ENCODE measurements at regions not wholly inside any gene's neighbourhood (a gene's known extent, or its start where the extent isn't known, plus 50 kb on each side); places are given as distances from the start of the nearest gene placed in this dataset.

DNA sequence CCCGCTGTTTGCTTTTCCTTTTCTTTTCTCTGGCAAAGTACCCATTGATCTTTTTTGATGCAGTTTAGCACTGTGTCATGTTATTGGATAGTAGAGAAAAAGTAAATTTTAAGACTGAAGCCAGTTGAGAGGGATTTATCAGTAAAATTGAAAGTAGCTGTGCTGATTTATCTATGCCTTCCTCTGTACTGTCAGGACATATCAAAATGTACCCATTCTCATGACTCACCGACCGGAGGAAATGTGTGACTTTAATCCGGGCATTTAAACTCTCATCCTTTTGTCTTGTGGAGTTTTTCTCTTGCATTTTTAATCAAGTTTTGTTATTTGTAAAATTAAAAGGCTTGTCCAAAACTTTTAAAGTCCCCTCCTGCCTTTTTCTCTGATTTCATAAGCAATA is 276.6 kb upstream of the FMN2 start:
- H3K79me2 ChIP-seq (ENCODE audit: insufficient read depth, low read length), result no peaks in the 10 kb centered on the region
- H3K9me3 ChIP-seq (replicated peaks in 1 of 2; ENCODE audit: control insufficient read depth in 1 of 2, insufficient read depth in 1 of 2, low read length in 2 of 2), result no peaks in the 10 kb centered on the region
- no peak overlapping the region for H3K9ac ChIP-seq (ENCODE audit: insufficient read depth, low read length, poor library complexity, severe bottlenecking)
- no peaks in the 10 kb centered on the region for H3K36me3 ChIP-seq (replicated peaks in 1 of 2; ENCODE audit: control insufficient read depth in 1 of 2, insufficient read depth in 2 of 2, low read length in 2 of 2)
- no peaks in the 10 kb centered on the region for H3K36me3 Mint-ChIP-seq
- 43% methylated on average over 1 of the region's 4 CpGs for WGBS (ENCODE audit: insufficient coverage)
- H3K9me3 Mint-ChIP-seq, result no peaks in the 10 kb centered on the region
- H3K4me1 Mint-ChIP-seq, result peaks cover 40% of the 10 kb centered on the region
- H3K4me3 ChIP-seq (replicated peaks in 1 of 3; ENCODE audit: low read depth in 2 of 3, low read length in 3 of 3), result no peak overlapping the region
- no peak for DNase-seq
- no peak overlapping the region for H3K4me3 Mint-ChIP-seq
- intact Hi-C loops (cut with micrococcal nuclease), result loop anchor here in 1 of 2 donors (5.0 kb wide), 1 partner anchor 47 kb away; no protein-coding TSS in a partner anchor
- no peak overlapping the region for H3K27ac Mint-ChIP-seq
- no peak overlapping the region for H3K27ac ChIP-seq (ENCODE audit: low read depth in 1 of 2, low read length in 2 of 2)
- H3K4me2 ChIP-seq (replicated peaks; ENCODE audit: extremely low read depth, low read length, poor library complexity, severe bottlenecking), result no peak overlapping the region
- H2AFZ ChIP-seq (ENCODE audit: insufficient read depth, low read depth, low read length, poor library complexity, severe bottlenecking), result no peak overlapping the region
- peaks cover 26 to 28% of the 10 kb centered on the region in 2 donors for H3K4me1 ChIP-seq (ENCODE audit: control insufficient read depth in 1 of 2, insufficient read depth in 2 of 2, low read length in 2 of 2)
- no peaks in the 10 kb centered on the region for H3K27me3 ChIP-seq (ENCODE audit: control insufficient read depth in 2 of 2, insufficient read depth in 2 of 2, low read length in 2 of 2)
- H4K20me1 ChIP-seq (ENCODE audit: insufficient read depth, low read length), result no peaks in the 10 kb centered on the region
- no peak for TF ChIP-seq CTCF (IDR thresholded peaks at IDR 0.05)
- H3K27me3 Mint-ChIP-seq (ENCODE audit: low read depth in 3 of 3), result peaks cover 1 to 6% (median 2%) of the 10 kb centered on the region in 3 donors

DNA sequence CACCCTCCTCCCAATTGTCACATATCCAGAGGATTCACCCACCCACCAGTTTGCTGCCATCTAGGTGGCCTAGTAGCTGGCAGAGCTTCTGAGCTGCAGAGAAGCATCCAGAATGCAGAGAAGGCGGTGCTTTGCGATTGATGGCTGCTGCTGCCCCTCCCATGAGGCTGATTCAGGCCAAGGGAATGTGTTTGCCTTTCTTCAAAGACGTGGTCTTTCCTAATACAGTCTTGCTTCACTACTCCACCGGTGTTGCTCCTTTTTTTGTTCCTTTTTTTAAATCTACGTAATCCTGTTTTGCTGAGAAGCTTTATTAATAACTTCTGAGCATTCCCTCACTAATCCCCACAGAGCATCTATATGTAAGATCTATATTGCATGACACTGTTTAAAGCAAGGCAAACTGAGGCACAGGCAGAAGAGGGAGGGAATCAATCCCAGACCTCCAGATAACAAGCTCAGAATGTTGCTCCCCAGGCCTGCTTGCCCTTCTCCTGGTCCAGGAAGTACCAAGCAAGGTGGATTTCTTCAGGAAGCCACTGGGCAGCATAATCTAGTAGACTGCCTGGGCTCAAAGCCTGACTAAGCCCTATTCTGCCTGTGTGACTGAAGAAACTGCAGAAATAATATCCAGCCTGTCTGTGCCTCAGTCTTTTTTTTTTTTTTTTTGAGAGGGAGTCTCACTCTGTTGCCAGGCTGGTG is 275.5 kb upstream of the FMN2 start:
- Mint-ChIP-seq H3K9me3 (no peaks in the 10 kb centered on the region), H3K36me3 (no peaks in the 10 kb centered on the region), H3K4me1 (peaks cover 40% of the 10 kb centered on the region), H3K4me3 (peak overlapping the region in 1 of 2 donors; percentile 83), H3K27ac (peak overlapping the region; percentile 88 to 93 (median 92)), H3K27me3 (ENCODE audit: low read depth in 3 of 3) (peaks cover 1 to 9% (median 2%) of the 10 kb centered on the region in 3 donors)
- Histone ChIP-seq H2AFZ (ENCODE audit: insufficient read depth, low read depth, low read length, poor library complexity, severe bottlenecking) (peak overlapping the region; percentile 21), H3K4me3 (replicated peaks in 1 of 3; ENCODE audit: low read depth in 2 of 3, low read length in 3 of 3) (peak overlapping the region in 1 of 3 experiments; percentile 48), H3K4me1 (ENCODE audit: control insufficient read depth in 1 of 2, insufficient read depth in 2 of 2, low read length in 2 of 2) (peaks cover 26 to 28% of the 10 kb centered on the region in 2 donors), H3K36me3 (replicated peaks in 1 of 2; ENCODE audit: control insufficient read depth in 1 of 2, insufficient read depth in 2 of 2, low read length in 2 of 2) (no peaks in the 10 kb centered on the region), H3K79me2 (ENCODE audit: insufficient read depth, low read length) (no peaks in the 10 kb centered on the region), H3K27ac (ENCODE audit: low read depth in 1 of 2, low read length in 2 of 2) (peak overlapping the region; percentile 68 to 86), H4K20me1 (ENCODE audit: insufficient read depth, low read length) (no peaks in the 10 kb centered on the region), H3K9me3 (replicated peaks in 1 of 2; ENCODE audit: control insufficient read depth in 1 of 2, insufficient read depth in 1 of 2, low read length in 2 of 2) (no peaks in the 10 kb centered on the region), H3K9ac (ENCODE audit: insufficient read depth, low read length, poor library complexity, severe bottlenecking) (peak overlapping the region; percentile 11), H3K27me3 (ENCODE audit: control insufficient read depth in 2 of 2, insufficient read depth in 2 of 2, low read length in 2 of 2) (no peaks in the 10 kb centered on the region), H3K4me2 (replicated peaks; ENCODE audit: extremely low read depth, low read length, poor library complexity, severe bottlenecking) (peak overlapping the region; percentile 54)
- no peak for TF ChIP-seq CTCF (IDR thresholded peaks at IDR 0.05)
- DNase-seq, result peak; percentile 77 to 82 (median 80)
- intact Hi-C loops (cut with micrococcal nuclease), result loop anchor here in 1 of 2 donors (5.0 kb wide), 1 partner anchor 46 kb away; no protein-coding TSS in a partner anchor
- WGBS (ENCODE audit: insufficient coverage), result 0% methylated on average over 3 of the region's 5 CpGs

All from CD14-positive monocyte (primary cell).